Activated T-helper 17 cell treated with anti-CD3 and anti-CD28 coated beads, Interleukin-2, amount 50 U/mL, for 72 hours (primary cell): ENCODE measurements at regions not wholly inside any gene's neighbourhood (a gene's known extent, or its start where the extent isn't known, plus 50 kb on each side); places are given as distances from the start of the nearest gene placed in this dataset.
A peak's percentile ranks its signal among the peaks of the same experiment; 100 is the strongest.

Experiments
- ATAC-seq: fragments of 150-1000 bp; cut with Tn5 transposase; replicated peaks from 2 replicates; pipeline ENCODE4 v1.10.0; 2021; ENCODE audit warnings: mild to moderate bottlenecking, moderate library complexity
- H3K27ac Mint-ChIP-seq: one replicate; pipeline ENCODE4 v1.8.0; 2022; ENCODE audit warnings: mixed read lengths
- H3K27me3 Mint-ChIP-seq: one replicate; pipeline ENCODE4 v1.8.0; 2022; ENCODE audit warnings: mixed read lengths
- H3K36me3 Mint-ChIP-seq: one replicate; pipeline ENCODE4 v1.8.0; 2022; ENCODE audit warnings: low read depth, mild to moderate bottlenecking, mixed read lengths
- H3K4me1 Mint-ChIP-seq: one replicate; pipeline ENCODE4 v1.8.0; 2022; ENCODE audit warnings: mixed read lengths
- H3K4me3 Mint-ChIP-seq: one replicate; pipeline ENCODE4 v1.8.0; 2022; ENCODE audit warnings: mild to moderate bottlenecking, mixed read lengths
- H3K9me3 Mint-ChIP-seq: one replicate; pipeline ENCODE4 v1.8.0; 2022; ENCODE audit warnings: mixed read lengths

DNA sequence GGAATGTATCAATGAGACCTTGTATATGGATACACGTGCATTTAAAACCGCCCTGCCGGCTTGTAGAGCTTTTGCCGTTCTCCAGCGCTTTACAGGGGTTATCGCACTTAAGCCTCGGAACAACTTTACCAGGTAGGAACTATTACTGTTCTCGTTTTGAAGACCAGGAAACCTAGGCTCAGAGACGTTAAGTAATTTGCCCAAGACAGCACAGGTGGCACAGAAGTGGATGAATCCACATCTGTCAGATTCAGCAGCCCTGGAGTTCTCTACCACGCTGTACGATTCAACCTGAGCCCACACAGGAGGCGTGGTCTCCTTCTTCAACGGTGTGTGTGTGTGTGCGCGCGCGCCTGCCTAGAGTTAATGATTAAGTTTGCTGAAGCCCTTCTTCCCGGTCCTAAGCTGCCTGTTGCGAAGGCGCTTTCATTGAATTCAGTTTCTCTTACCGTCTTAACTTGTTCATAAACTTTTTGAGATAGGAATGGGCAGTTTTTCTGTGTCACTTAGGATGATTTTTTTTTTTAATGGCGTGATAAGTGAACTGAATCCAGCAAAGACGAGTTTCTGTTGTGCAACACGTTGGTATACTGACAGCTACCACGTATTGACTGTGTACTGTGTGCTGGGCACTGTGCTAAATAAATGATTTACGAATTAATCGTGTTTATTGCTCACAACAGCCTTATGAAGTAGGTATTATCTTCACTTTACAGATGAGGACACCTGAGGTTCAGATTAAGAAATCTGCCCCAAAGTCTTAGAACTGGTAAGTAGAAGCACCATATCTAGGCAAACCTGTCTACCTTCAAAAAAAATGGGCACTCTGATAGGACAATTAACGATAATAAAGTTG lies 67.4 kb downstream of the KCNRG start:
- Mint-ChIP-seq H3K27me3 (no peaks in the 10 kb centered on the region), H3K27ac (peak overlapping the region; percentile 96), H3K4me1 (peaks cover 10% of the 10 kb centered on the region), H3K4me3 (peak overlapping the region; percentile 97), H3K9me3 (no peaks in the 10 kb centered on the region), H3K36me3 (peaks cover 52% of the 10 kb centered on the region)
- ATAC-seq = peak; percentile 80

DNA sequence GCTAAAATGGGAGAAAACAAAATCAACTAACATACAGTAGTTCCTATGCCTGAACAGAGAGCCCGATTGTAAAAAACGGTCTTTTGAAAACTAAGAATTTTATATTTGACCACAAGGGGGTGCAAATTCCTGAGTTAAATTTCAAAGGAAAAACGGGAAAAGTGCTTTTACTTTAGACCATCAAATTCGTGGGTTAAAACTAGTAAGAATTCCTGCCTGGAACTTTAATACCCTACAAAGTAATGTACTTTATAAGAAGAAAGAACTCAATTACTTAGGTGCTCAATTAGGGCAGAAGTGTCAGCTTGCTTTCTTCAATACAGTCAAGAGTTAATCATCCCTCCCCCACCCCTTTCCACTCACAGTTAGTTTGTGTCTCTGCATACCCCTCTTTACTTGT lies 69.8 kb downstream of the KCNRG start:
- Mint-ChIP-seq H3K4me1 (peaks cover 10% of the 10 kb centered on the region), H3K27me3 (no peaks in the 10 kb centered on the region), H3K27ac (no peak overlapping the region), H3K36me3 (peaks cover 34% of the 10 kb centered on the region), H3K9me3 (no peaks in the 10 kb centered on the region), H3K4me3 (peak overlapping the region; percentile 97)
- ATAC-seq = no peak

DNA sequence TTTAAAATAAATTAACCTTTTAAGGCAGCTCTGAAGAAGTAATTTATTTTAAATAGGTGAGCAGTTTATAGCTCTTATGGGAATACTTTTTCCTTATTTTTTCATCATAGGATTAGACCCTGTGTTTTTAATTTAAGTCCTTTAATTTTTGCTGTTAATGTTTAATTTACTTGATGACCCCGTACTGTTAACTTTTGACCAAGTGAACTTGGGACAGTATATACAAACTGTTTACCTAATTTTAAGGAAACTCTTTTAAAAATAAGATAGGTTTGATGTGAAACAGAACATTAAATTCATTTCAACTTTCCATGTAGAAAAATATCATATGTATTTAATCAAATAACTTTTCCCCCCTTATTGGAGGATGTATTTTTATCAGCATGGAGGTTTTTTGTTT lies 74.4 kb downstream of the KCNRG start:
- no peak for ATAC-seq
- no peak overlapping the region for H3K4me3 Mint-ChIP-seq

DNA sequence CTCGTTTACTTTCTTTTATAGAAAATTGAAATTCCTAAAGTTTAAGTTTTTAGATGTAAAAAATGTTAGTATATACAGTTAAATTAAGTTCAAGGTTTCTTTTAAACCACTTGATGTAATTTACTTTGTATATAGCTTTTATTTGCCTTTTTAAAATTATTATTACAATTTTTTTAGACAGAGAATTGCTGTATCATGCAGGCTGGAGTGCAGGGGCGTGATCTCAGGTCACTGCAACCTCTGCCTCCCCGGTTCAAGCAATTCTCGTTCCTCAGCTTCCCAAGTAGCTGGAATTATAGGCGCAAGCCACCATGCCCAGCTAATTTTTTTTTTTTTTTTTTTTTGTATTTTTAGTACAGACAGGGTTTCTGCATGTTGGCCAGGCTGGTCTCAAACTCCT lies 75.0 kb downstream of the KCNRG start:
- no peak overlapping the region for H3K4me3 Mint-ChIP-seq
- H3K27ac Mint-ChIP-seq = no peak overlapping the region
- H3K36me3 Mint-ChIP-seq = peaks cover 6% of the 10 kb centered on the region
- peaks cover 6% of the 10 kb centered on the region for H3K4me1 Mint-ChIP-seq
- H3K9me3 Mint-ChIP-seq = no peaks in the 10 kb centered on the region
- no peaks in the 10 kb centered on the region for H3K27me3 Mint-ChIP-seq
- no peak for ATAC-seq

More for the DNA sequence above, 74.4 kb downstream of the KCNRG start:
- no peaks in the 10 kb centered on the region for H3K9me3 Mint-ChIP-seq
- H3K36me3 Mint-ChIP-seq = peaks cover 6% of the 10 kb centered on the region
- H3K4me1 Mint-ChIP-seq = peaks cover 6% of the 10 kb centered on the region
- no peak overlapping the region for H3K27ac Mint-ChIP-seq
- H3K27me3 Mint-ChIP-seq = no peaks in the 10 kb centered on the region

DNA sequence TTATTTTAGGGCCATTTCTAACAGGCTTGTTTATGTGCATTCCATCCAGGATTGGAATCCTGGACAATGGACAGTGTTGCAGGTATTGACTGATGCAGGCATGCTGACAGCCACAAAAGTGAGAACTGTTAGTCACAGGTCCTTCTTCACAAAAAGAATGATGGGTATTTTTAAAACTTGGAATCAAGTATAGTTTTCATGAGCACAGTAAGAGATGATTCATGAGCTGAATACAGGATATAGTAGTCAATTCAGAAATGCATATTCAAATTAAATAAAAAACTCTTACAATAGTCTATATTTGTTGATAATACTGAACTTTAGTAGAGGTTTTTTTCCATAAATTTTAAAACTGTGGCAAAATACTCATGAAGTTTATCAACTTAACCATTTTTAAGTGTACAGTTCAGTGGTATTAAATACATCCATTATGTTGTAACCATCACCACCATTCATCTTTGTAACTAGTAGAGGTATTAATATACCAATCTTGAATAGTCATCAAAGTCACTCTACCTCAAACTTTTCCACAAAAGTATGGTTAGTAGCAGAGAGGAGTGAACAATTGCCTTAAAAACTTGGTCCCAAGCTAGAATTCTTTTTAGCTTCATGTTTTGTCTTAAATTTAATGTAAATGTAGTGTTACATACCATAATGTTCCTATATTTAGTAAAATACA lies 79.5 kb downstream of the KCNRG start:
- H3K4me3 Mint-ChIP-seq = no peak overlapping the region
- H3K27ac Mint-ChIP-seq = no peak overlapping the region
- ATAC-seq = peak; percentile 98
- peaks cover 23% of the 10 kb centered on the region for H3K4me1 Mint-ChIP-seq
- no peaks in the 10 kb centered on the region for H3K27me3 Mint-ChIP-seq
- H3K9me3 Mint-ChIP-seq = peaks cover 9% of the 10 kb centered on the region
- peaks cover 25% of the 10 kb centered on the region for H3K36me3 Mint-ChIP-seq

DNA sequence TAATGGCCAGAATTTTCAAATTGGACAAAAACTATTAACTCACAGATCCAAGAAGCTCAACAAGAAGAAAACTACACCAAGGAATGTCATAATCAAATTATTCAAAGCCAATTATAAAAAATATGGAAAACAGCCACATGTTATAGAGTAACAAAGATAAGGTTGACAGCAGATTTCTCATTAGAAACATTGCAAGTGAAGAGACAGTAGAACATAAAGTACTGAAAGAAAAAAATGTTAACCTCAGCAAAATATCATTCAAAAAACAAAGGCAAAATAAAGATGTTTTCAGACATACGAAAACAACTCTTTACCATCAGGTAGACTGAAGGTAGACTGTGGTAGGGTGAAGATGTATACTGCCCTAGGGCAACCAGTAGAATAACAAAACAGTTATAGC lies 83.4 kb downstream of the KCNRG start:
- Mint-ChIP-seq H3K36me3 (peaks cover 38% of the 10 kb centered on the region), H3K4me3 (peak overlapping the region; percentile 18), H3K9me3 (peaks cover 9% of the 10 kb centered on the region), H3K27ac (peak overlapping the region; percentile 48), H3K4me1 (peaks cover 29% of the 10 kb centered on the region), H3K27me3 (no peaks in the 10 kb centered on the region)
- ATAC-seq = no peak

DNA sequence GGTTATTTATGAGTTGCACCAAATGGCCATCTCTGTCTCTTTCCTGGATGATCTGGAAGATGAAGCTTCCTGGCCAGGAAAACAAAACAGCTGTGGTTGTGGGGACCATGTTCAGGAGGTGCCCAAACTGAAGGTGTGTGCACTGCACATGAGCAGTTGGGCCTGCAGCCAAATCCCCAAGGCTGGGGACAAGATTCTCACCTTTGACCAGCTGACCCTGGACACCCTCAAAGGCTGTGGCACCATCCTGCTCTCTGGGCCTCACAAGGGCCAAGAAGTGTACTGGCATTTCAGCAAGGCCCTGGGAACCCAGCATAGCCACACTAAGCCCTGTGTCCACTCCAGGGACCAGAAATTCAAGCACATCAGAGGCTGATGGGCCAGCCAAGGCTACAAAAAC lies 84.2 kb downstream of the KCNRG start:
- Mint-ChIP-seq H3K27ac (no peak overlapping the region), H3K36me3 (peaks cover 38% of the 10 kb centered on the region), H3K4me1 (peaks cover 29% of the 10 kb centered on the region), H3K27me3 (no peaks in the 10 kb centered on the region), H3K9me3 (peaks cover 9% of the 10 kb centered on the region), H3K4me3 (no peak overlapping the region)
- no peak for ATAC-seq

DNA sequence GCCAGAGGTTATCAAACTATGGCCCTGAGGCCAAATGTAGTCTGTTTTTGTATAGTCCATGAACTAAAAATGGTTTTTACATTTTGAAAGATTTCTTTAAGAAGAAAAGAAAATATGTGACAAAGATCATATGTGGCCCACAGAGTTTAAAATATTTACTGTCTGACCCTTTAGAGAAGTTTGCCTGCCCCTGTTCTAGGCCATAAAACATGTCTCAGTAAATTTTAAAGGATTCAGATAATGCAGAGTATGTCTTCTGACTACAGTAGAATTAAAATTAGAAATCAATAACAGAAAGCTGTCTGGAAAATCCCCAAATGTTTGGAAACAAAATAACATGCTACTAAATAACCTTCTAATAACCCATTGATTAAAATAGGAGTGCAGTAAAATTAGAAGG lies 86.3 kb downstream of the KCNRG start:
- ATAC-seq = no peak
- Mint-ChIP-seq H3K36me3 (peaks cover 45% of the 10 kb centered on the region), H3K4me1 (peaks cover 35% of the 10 kb centered on the region), H3K27me3 (no peaks in the 10 kb centered on the region), H3K27ac (no peak overlapping the region), H3K4me3 (no peak overlapping the region), H3K9me3 (peaks cover 9% of the 10 kb centered on the region)

DNA sequence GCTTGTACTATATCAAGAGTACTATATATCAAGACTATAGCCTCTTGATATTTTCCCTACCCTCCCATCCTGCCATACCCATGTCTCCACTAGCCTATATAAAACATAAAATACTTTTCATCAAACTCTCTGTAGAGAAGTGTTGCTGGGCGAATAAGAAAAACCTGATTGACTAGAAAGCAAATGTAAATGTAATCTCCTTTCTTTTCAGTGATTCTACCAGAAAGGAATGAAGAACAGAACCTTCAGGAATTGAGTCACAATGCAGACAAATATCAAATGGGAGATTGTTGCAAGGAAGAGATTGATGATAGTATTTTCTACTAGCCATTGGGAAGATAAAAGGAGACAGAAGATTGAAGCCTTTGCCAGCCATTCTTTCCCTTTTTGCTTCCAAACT lies 89.2 kb downstream of the KCNRG start:
- H3K4me1 Mint-ChIP-seq = peaks cover 17% of the 10 kb centered on the region
- H3K4me3 Mint-ChIP-seq = no peak overlapping the region
- peaks cover 29% of the 10 kb centered on the region for H3K36me3 Mint-ChIP-seq
- ATAC-seq = no peak
- H3K27ac Mint-ChIP-seq = no peak overlapping the region
- H3K9me3 Mint-ChIP-seq = no peaks in the 10 kb centered on the region
- no peaks in the 10 kb centered on the region for H3K27me3 Mint-ChIP-seq

DNA sequence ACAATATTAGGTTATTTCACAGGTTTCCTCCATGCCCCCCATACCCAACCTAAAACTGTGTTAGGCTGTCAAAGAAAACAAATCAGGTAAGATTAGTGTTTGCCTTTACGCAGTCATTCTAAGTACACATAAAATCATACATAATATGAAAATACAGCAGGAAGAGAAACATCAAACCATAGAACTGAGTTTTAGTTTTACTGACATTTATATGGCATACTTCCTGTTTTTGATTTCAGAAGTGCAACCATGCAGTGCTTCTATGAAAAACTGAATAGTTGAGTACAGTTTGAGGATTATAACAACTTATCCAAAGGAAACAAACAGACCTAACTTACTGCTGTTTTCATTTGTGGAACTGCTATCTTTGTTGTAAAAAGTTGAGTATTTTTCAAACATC lies 91.3 kb downstream of the KCNRG start:
- no peaks in the 10 kb centered on the region for H3K9me3 Mint-ChIP-seq

DNA sequence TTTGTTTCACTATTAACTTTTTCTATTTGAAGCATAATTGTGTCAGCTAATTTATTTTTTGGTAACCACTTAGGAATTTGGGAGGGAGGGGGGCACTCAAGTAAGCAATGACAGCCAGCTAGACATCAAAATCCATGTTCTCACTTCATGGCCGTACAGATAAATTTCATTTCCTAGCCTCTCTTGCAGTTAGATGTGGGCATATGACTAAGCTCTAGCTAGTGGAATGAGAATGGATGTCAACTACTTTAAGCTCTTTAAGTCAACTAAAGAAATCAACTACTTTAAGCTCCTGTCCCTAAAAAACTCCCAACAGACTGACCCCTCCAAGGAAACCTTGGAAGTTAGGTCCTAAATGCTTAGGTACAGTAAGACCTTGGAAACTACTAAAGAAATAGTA lies 92.0 kb downstream of the KCNRG start:
- H3K27ac Mint-ChIP-seq = peak overlapping the region; percentile 74
- no peaks in the 10 kb centered on the region for H3K27me3 Mint-ChIP-seq
- H3K9me3 Mint-ChIP-seq = no peaks in the 10 kb centered on the region
- peak; percentile 86 for ATAC-seq
- peaks cover 23% of the 10 kb centered on the region for H3K36me3 Mint-ChIP-seq
- H3K4me3 Mint-ChIP-seq = peak overlapping the region; percentile 67
- H3K4me1 Mint-ChIP-seq = peaks cover 11% of the 10 kb centered on the region

More for the DNA sequence above, 91.3 kb downstream of the KCNRG start:
- peaks cover 23% of the 10 kb centered on the region for H3K36me3 Mint-ChIP-seq
- H3K4me3 Mint-ChIP-seq = peak overlapping the region; percentile 67
- no peaks in the 10 kb centered on the region for H3K27me3 Mint-ChIP-seq
- peak; percentile 84 for ATAC-seq
- H3K4me1 Mint-ChIP-seq = peaks cover 11% of the 10 kb centered on the region
- peak overlapping the region; percentile 74 for H3K27ac Mint-ChIP-seq

DNA sequence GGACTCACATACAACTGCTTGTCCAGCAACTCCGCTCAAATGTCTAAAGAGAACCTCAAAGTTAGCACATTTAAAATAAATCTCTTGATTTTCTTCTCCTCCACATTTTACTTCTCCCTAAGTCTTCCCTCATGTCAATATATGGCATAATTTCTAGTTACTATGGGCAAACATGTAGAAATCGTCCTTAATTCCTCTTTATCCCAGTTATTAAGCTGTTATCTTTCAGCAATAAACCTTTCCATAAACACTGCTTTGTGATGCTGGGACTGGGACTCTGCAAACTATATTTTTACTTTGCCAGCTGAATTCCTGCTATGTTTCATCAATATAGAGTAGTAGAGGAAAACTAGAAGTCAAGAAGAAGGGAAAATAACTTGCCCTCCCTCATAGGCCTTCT lies 99.7 kb downstream of the KCNRG start:
- peaks cover 17% of the 10 kb centered on the region for H3K36me3 Mint-ChIP-seq
- H3K27me3 Mint-ChIP-seq = no peaks in the 10 kb centered on the region
- H3K4me3 Mint-ChIP-seq = no peak overlapping the region
- ATAC-seq = no peak
- H3K27ac Mint-ChIP-seq = no peak overlapping the region
- H3K9me3 Mint-ChIP-seq = no peaks in the 10 kb centered on the region
- peaks cover 5% of the 10 kb centered on the region for H3K4me1 Mint-ChIP-seq

DNA sequence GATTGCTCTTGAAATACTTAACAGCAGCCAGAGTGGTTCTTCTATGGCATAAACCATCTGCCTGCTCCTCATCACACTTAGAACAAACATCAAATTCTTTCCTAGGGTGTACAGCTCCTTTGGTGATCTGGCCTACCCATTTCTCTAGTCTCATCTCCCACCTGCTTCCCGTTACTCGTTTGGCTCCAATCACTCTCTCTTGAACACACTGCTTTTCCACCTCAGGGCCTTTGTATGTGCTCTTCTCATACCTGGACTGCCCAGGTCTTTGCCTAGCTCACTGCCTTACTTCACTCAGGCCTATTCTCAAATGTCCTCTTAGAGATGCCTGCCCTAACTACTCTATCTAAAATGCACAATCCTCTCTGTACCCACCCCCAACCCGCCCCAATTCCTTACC lies 100.5 kb downstream of the KCNRG start:
- H3K27ac Mint-ChIP-seq = no peak overlapping the region
- peaks cover 15% of the 10 kb centered on the region for H3K36me3 Mint-ChIP-seq
- no peaks in the 10 kb centered on the region for H3K9me3 Mint-ChIP-seq
- no peak overlapping the region for H3K4me3 Mint-ChIP-seq
- no peaks in the 10 kb centered on the region for H3K27me3 Mint-ChIP-seq
- no peak for ATAC-seq
- peaks cover 5% of the 10 kb centered on the region for H3K4me1 Mint-ChIP-seq

DNA sequence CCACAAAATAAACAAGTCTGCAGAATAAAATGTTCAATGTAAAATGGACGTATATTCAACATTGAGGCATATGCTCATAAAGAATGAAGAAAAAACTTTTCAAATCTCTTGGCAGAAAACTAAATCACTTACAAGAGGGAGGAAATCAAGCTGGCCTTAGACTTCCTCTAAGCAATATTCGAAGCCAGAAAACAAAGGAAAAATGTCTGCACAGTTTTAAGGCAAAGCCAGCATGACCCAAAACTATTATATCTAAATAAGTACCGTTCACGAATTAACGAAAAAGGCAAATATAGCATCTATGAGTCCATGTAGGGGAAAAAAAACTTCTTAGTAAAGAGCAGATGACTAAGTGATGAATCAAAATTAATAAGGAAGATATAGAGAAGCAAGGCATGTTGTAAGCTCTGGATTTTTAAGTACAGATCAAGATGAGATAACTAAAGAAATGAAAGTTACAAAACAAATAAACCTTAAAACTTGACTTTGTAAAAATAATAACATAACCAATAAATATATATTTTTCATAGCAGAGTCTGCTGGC lies 101.3 kb downstream of the KCNRG start:
- no peaks in the 10 kb centered on the region for H3K9me3 Mint-ChIP-seq
- peaks cover 16% of the 10 kb centered on the region for H3K36me3 Mint-ChIP-seq
- no peak overlapping the region for H3K27ac Mint-ChIP-seq
- H3K4me1 Mint-ChIP-seq = peaks cover 5% of the 10 kb centered on the region
- no peaks in the 10 kb centered on the region for H3K27me3 Mint-ChIP-seq
- peak overlapping the region; percentile 13 for H3K4me3 Mint-ChIP-seq
- ATAC-seq = no peak

DNA sequence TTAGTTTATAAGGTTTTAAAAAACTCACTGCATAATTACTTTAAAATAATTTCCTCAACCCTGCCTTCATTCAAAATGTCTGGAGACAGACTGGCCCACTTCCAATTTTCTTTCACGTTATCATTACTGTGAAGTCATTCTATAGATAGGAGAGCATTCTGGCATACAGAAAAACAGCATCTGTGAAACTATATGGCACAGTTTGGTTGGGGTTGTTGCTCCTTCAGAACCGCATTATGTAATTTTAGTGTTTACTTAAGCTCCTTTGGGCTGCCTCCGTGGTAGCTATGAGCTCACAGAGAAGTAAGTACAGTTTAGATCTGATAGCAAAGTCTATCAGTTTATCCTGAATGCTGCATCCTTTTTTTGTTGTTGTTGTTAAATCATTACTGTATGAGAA lies 104.3 kb downstream of the KCNRG start:
- no peak overlapping the region for H3K4me3 Mint-ChIP-seq
- ATAC-seq = no peak
- H3K36me3 Mint-ChIP-seq = peaks cover 35% of the 10 kb centered on the region

More for the DNA sequence above, 104.3 kb downstream of the KCNRG start:
- Mint-ChIP-seq H3K4me1 (peaks cover 24% of the 10 kb centered on the region), H3K27me3 (no peaks in the 10 kb centered on the region), H3K9me3 (no peaks in the 10 kb centered on the region), H3K27ac (no peak overlapping the region)
